GM13976 (cell line): ENCODE measurements at regions not wholly inside any gene's neighbourhood (a gene's known extent, or its start where the extent isn't known, plus 50 kb on each side); places are given as distances from the start of the nearest gene placed in this dataset.

Experiments used
- DNase-seq: peaks from one replicate; pipeline ENCODE4 v3.0.0; 2012; ENCODE audit warnings: low spot score
- in situ Hi-C: fragments of 300-500 bp; cut with MboI; formaldehyde crosslinking; loops from one replicate; pipeline ENCODE4 v1.12.0; 2022; ENCODE audit warnings: low sequenced_read_pairs, mixed read lengths, inconsistent platforms; ENCODE audit not compliant: unreplicated experiment
- TF ChIP-seq, protein P1 (sequence below): IDR thresholded peaks from 2 replicates; pipeline ENCODE4 v1.5.1; 2012; ENCODE audit warnings: borderline replicate concordance, mild to moderate bottlenecking; ENCODE audit not compliant: insufficient read depth; ENCODE audit errors: extremely low read depth, missing control alignments, control extremely low read depth

DNA sequence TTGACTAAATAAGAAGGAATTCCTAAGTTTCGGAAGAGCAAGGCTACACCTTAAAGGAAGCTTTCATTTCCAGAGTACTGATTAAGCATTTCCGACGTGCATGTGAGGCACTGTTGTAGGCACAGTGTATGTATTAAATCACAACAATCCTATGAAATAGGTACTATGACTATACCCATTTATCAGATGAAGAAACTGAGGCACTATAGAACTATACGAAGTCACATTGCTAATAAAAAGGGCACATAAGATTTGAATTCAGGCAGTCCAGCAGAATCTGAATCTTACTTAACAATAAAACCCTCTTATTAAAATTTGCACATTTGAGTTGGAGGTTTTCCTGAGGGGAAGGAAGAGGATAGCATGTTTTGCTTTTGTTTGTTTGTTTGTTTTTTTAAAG is 243.5 kb upstream of the FANCL start:
- TF ChIP-seq, protein P1, sequence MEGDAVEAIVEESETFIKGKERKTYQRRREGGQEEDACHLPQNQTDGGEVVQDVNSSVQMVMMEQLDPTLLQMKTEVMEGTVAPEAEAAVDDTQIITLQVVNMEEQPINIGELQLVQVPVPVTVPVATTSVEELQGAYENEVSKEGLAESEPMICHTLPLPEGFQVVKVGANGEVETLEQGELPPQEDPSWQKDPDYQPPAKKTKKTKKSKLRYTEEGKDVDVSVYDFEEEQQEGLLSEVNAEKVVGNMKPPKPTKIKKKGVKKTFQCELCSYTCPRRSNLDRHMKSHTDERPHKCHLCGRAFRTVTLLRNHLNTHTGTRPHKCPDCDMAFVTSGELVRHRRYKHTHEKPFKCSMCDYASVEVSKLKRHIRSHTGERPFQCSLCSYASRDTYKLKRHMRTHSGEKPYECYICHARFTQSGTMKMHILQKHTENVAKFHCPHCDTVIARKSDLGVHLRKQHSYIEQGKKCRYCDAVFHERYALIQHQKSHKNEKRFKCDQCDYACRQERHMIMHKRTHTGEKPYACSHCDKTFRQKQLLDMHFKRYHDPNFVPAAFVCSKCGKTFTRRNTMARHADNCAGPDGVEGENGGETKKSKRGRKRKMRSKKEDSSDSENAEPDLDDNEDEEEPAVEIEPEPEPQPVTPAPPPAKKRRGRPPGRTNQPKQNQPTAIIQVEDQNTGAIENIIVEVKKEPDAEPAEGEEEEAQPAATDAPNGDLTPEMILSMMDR: no peak
- in situ Hi-C loops: no loop called here
- DNase-seq: no peak

DNA sequence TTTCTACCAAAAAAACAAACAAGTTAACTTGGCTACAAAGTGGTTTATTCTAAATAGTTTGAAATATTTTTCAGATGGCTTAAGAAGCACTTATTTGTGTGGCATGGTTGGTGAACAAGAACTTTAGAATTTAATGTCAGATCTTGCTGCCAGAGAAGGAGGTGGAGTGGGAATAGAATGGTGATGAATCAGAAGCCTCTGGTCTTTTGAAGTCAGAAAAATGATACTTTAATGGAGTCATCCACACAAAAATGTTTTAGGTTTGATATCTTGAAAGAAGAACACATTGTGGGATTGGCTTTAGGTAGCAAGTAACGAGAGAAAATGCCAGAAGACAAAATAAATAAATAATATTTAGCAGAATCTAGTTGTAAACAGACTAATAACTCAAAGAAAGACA is 243.1 kb upstream of the FANCL start:
- TF ChIP-seq, protein P1: no peak
- in situ Hi-C loops: no loop called here
- no peak for DNase-seq

DNA sequence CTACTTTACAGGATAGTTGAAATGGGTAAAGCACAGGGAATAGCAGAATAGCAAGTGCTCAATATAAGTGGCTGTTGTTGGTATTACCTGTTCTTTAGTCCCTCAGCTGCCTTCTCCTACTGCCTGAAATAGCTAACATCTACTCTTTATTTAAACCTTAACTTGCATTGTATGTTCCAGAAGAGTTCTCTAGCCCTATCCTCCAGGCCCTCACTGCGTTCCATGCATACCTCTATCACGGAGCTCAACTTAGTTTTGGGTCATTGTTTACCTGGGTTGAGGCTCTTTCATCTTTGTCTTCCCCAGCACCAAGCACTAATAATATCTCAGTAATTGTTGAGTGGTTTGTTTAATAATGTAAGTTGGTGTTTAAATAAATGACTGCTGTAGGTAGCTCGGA is 242.2 kb upstream of the FANCL start:
- in situ Hi-C loops: no loop called here

DNA sequence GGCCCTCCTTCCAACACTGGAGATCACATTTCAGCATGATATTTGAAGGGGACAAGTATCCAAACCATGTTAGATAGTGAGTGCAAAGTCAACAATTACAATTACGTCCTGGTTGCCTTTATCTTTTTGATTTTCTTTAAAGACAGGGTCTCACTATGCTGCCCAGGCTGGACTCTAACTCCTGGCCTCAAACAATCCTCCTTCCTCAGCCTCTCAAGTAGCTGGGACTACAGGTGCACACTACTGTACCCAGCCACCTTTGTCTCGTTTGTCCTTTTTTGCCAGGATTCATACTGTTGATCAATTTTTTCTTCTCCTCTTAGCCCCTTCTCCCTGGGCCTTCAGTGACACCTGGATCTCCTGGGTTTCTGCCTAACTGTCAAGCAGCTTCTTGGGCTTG is 240.5 kb upstream of the FANCL start:
- TF ChIP-seq, protein P1: no peak
- DNase-seq: no peak
- in situ Hi-C loops: no loop called here

More for the DNA sequence above, 242.2 kb upstream of the FANCL start:
- no peak for DNase-seq
- TF ChIP-seq, protein P1: no peak

DNA sequence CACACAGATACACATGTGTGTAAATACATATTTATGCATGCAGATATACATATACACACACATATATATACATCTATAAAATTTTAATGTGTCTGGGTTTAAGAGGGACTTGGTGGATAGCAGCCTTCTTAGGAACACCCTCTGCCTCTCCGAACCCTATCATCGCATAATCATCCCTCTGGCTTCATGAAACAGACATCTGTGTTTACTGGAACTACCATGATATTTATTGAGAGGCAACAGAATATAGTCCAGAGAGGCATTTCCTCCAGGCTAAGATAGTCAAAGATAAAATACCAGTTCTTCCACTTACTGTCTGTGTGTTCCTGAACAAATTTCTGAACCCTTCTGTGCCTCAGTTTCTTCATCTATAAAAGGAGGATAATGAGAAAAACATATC is 239.0 kb upstream of the FANCL start:
- DNase-seq: no peak
- TF ChIP-seq, protein P1: no peak
- in situ Hi-C loops: no loop called here

DNA sequence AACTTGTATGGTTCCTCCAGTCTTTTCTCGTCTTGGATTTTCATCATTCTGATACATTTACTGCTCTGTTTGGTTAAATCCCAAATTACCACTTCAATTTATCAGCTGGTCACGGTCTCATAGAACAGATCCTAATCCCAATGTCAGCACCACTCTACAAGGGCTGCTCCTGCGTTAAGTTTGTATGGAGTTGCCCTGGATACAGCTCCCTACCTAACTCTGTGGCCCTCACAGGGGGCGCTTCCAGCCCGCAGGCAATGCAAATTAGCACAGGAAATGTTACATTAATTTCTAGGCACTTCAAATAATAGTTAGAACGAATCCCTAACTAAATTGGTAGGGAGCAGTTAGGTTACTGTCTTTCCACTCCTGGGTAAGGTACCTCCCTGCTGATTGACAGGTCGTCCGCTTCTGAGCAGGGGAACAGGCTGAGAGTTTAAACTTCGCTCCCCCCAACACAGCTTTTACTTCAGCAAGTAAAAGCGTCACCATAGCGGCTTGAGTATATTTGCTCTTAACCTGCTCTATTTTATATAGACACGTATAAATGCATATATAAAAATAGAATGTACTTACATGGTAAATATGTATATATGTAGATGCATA is 238.5 kb upstream of the FANCL start:
- DNase-seq: no peak
- TF ChIP-seq, protein P1: no peak
- in situ Hi-C loops: no loop called here
